ENCODE measurements at regions not wholly inside any gene's neighbourhood (a gene's known extent, or its start where the extent isn't known, plus 50 kb on each side); places are given as distances from the start of the nearest gene placed in this dataset.
"Not testable (repeated sequence)": the region's sequence is repeated elsewhere in the genome, so short reads cannot be mapped to it uniquely, and the experiment has no call there.

DNA sequence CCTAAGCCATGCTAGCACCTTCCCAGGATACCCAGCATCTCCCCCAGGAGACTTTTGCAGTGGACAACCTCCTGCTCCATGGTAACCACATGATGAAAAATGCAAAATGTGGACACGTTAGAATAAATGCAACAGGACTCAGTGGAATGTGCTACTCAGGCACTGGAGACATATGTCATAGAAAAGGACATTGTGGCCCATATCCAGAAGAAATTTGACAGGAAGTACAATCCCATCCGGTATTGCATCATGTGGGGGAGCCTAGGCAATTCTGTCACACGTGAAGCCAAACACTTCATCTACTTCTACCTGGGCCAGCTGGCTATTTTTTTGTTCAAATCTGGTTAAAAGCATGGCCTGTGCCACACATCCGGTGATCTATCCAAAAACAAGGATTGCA is 227.2 kb upstream of the GPR149 start:
- no peak overlapping the region for H3K27ac ChIP-seq (ENCODE audit: low read depth, low read length)
- no peaks in the 10 kb centered on the region for H3K9me3 ChIP-seq (ENCODE audit: low read depth, low read length)
- no peaks in the 10 kb centered on the region for H3K27me3 ChIP-seq (ENCODE audit: insufficient read depth, low read length)
- H2AFZ ChIP-seq (ENCODE audit: low read length), result no peak overlapping the region
- H4K20me1 ChIP-seq (ENCODE audit: insufficient read depth, low read length), result no peaks in the 10 kb centered on the region
- no peak for DNase-seq (ENCODE audit: insufficient read length, low spot score, missing footprints)
- H3K79me2 ChIP-seq (ENCODE audit: insufficient read depth, low read length), result no peaks in the 10 kb centered on the region
- no peak overlapping the region for H3K4me3 ChIP-seq (ENCODE audit: insufficient read depth, low read length)
- no peak overlapping the region for H3K4me2 ChIP-seq (ENCODE audit: insufficient read depth, low read length)
- TF ChIP-seq, protein P1, sequence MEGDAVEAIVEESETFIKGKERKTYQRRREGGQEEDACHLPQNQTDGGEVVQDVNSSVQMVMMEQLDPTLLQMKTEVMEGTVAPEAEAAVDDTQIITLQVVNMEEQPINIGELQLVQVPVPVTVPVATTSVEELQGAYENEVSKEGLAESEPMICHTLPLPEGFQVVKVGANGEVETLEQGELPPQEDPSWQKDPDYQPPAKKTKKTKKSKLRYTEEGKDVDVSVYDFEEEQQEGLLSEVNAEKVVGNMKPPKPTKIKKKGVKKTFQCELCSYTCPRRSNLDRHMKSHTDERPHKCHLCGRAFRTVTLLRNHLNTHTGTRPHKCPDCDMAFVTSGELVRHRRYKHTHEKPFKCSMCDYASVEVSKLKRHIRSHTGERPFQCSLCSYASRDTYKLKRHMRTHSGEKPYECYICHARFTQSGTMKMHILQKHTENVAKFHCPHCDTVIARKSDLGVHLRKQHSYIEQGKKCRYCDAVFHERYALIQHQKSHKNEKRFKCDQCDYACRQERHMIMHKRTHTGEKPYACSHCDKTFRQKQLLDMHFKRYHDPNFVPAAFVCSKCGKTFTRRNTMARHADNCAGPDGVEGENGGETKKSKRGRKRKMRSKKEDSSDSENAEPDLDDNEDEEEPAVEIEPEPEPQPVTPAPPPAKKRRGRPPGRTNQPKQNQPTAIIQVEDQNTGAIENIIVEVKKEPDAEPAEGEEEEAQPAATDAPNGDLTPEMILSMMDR (IDR thresholded peaks at IDR 0.05; ENCODE audit: extremely low read depth, low read depth, low read length), result no peak
- H3K36me3 ChIP-seq (ENCODE audit: insufficient read depth, low read length), result no peaks in the 10 kb centered on the region
- no peaks in the 10 kb centered on the region for H3K4me1 ChIP-seq (ENCODE audit: insufficient read depth, low read length)

DNA sequence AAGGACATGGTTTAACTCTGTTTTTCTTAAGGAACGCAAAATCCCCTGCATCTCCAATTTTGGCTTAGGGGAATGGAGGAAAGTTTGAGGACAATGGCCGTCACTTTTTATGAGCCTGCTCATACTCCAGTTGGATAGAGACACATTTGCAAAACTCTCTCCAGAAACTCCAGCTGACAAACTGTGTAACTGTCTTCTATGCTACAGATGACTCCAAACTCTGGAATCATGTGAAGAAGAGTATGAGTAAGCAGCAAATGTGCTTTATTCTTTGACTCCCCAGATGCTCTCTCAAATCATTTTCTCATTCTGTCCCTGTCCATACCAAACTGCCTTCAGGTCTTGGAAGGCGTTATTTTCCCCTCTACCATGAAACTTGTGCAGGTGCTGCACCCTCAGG is 226.5 kb upstream of the GPR149 start:
- Histone ChIP-seq H3K27ac (ENCODE audit: low read depth, low read length) (no peak overlapping the region), H3K27me3 (ENCODE audit: insufficient read depth, low read length) (no peaks in the 10 kb centered on the region), H3K4me1 (ENCODE audit: insufficient read depth, low read length) (no peaks in the 10 kb centered on the region), H3K9me3 (ENCODE audit: low read depth, low read length) (no peaks in the 10 kb centered on the region), H3K79me2 (ENCODE audit: insufficient read depth, low read length) (no peaks in the 10 kb centered on the region), H4K20me1 (ENCODE audit: insufficient read depth, low read length) (no peaks in the 10 kb centered on the region), H3K4me2 (ENCODE audit: insufficient read depth, low read length) (no peak overlapping the region), H3K4me3 (ENCODE audit: insufficient read depth, low read length) (no peak overlapping the region), H2AFZ (ENCODE audit: low read length) (no peak overlapping the region), H3K36me3 (ENCODE audit: insufficient read depth, low read length) (no peaks in the 10 kb centered on the region)
- no peak for DNase-seq (ENCODE audit: insufficient read length, low spot score, missing footprints)
- TF ChIP-seq, protein P1 (IDR thresholded peaks at IDR 0.05; ENCODE audit: extremely low read depth, low read depth, low read length), result no peak

DNA sequence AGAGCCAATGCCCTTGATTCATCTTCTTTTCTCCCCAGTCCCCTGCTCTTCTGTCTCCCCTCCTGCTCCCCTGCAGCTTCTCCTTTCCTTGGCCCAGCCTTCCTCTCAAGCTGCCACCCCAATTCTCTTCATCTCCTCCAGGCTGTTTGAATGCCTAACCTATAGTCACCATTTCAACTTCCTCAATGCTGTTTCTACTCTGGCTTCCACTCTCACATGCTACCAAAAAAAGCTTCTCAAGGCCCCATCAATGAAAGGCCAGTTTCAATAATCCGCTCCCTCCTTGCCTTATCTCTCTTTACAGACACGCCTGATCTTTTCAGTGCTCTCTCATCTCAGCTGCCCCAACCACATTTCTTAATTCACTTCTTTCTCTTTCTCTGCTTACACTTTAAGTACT is 212.2 kb upstream of the GPR149 start:
- Histone ChIP-seq H3K79me2 (ENCODE audit: insufficient read depth, low read length) (no peaks in the 10 kb centered on the region), H2AFZ (ENCODE audit: low read length) (no peak overlapping the region), H3K36me3 (ENCODE audit: insufficient read depth, low read length) (no peaks in the 10 kb centered on the region), H3K4me2 (ENCODE audit: insufficient read depth, low read length) (no peak overlapping the region), H3K27ac (ENCODE audit: low read depth, low read length) (no peak overlapping the region), H3K9me3 (ENCODE audit: low read depth, low read length) (no peaks in the 10 kb centered on the region), H4K20me1 (ENCODE audit: insufficient read depth, low read length) (no peaks in the 10 kb centered on the region), H3K4me1 (ENCODE audit: insufficient read depth, low read length) (no peaks in the 10 kb centered on the region), H3K27me3 (ENCODE audit: insufficient read depth, low read length) (no peaks in the 10 kb centered on the region), H3K4me3 (ENCODE audit: insufficient read depth, low read length) (no peak overlapping the region)
- TF ChIP-seq, protein P1 (IDR thresholded peaks at IDR 0.05; ENCODE audit: extremely low read depth, low read depth, low read length), result no peak
- no peak for DNase-seq (ENCODE audit: insufficient read length, low spot score, missing footprints)

DNA sequence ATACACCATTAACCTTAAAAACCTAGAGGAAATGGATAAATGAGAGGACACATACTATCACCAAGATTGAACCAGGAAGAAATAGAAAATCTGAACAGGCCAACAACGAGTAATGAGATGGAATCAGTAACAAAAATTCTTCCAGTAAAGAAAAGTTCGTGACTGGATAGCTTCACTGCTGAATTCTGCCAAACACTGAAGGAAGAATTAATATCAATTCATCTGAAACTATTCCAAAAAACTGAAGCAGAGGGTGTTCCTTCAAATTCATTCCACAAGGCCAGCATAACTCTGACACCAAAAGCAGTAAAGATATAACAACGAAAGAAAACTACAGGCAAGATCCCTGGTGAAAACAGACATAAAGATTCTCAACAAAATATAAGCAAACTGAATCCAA is 195.8 kb upstream of the GPR149 start:
- Histone ChIP-seq H3K36me3 (ENCODE audit: insufficient read depth, low read length) (no peaks in the 10 kb centered on the region), H4K20me1 (ENCODE audit: insufficient read depth, low read length) (no peaks in the 10 kb centered on the region), H3K4me1 (ENCODE audit: insufficient read depth, low read length) (no peaks in the 10 kb centered on the region), H3K9me3 (ENCODE audit: low read depth, low read length) (no peaks in the 10 kb centered on the region), H3K4me3 (ENCODE audit: insufficient read depth, low read length) (no peak overlapping the region), H3K4me2 (ENCODE audit: insufficient read depth, low read length) (no peak overlapping the region), H3K27me3 (ENCODE audit: insufficient read depth, low read length) (no peaks in the 10 kb centered on the region), H2AFZ (ENCODE audit: low read length) (no peak overlapping the region), H3K79me2 (ENCODE audit: insufficient read depth, low read length) (no peaks in the 10 kb centered on the region), H3K27ac (ENCODE audit: low read depth, low read length) (no peak overlapping the region)
- TF ChIP-seq, protein P1 (IDR thresholded peaks at IDR 0.05; ENCODE audit: extremely low read depth, low read depth, low read length), result no peak
- DNase-seq (ENCODE audit: insufficient read length, low spot score, missing footprints), result no peak

DNA sequence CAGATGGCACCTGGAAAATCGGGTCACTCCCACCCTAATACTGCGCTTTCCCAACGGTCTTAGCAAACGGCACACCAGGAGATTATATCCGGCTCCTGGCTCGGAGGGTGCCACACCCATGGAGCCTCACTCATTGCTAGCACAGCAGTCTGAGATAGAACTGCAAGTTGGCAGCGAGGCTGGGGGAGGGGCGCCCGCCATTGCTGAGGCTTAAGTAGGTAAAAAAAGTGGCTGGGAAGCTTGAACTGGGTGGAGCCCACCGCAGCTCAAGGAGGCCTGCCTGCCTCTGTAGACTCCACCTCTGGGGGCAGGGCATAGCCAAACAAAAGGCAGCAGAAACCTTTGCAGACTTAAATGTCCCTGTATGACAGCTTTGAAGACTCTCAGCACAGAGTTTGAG is 189.6 kb upstream of the GPR149 start:
- not testable (repeated sequence) for H3K27me3 ChIP-seq (ENCODE audit: insufficient read depth, low read length); H3K27ac ChIP-seq (ENCODE audit: low read depth, low read length); H3K79me2 ChIP-seq (ENCODE audit: insufficient read depth, low read length); H3K4me3 ChIP-seq (ENCODE audit: insufficient read depth, low read length); H4K20me1 ChIP-seq (ENCODE audit: insufficient read depth, low read length); H3K4me1 ChIP-seq (ENCODE audit: insufficient read depth, low read length); H2AFZ ChIP-seq (ENCODE audit: low read length); H3K36me3 ChIP-seq (ENCODE audit: insufficient read depth, low read length); H3K9me3 ChIP-seq (ENCODE audit: low read depth, low read length); H3K4me2 ChIP-seq (ENCODE audit: insufficient read depth, low read length); DNase-seq (ENCODE audit: insufficient read length, low spot score, missing footprints)
